GM12878 (cell line): ENCODE measurements at regions not wholly inside any gene's neighbourhood (a gene's known extent, or its start where the extent isn't known, plus 50 kb on each side); places are given as distances from the start of the nearest gene placed in this dataset.

Experiments
- BACH1 ChIP-seq: fragments of 450-650 bp; IDR thresholded peaks from 2 replicates; pipeline ENCODE4 v1.6.1; 2017; ENCODE audit warnings: mild to moderate bottlenecking, borderline replicate concordance
- CBX5 ChIP-seq: sonication (generic); IDR thresholded peaks from 2 replicates; pipeline ENCODE4 v1.6.1; 2016; ENCODE audit warnings: low read depth, moderate library complexity, mild to moderate bottlenecking, inconsistent platforms
- EGR1 ChIP-seq, 2 experiments: IDR thresholded peaks; 1 replicate in 1 of 2; 2 replicates in 1 of 2; pipeline ENCODE4 v1.6.1; 2011 to 2012; ENCODE audit warnings: low read depth in 2 of 2, low read length in 2 of 2, borderline replicate concordance in 1 of 2, mild to moderate bottlenecking in 1 of 2, moderate library complexity in 1 of 2
- ESRRA ChIP-seq: IDR thresholded peaks from 2 replicates; pipeline ENCODE4 v1.6.1; 2012; ENCODE audit warnings: mild to moderate bottlenecking, low read length, improper control_type of control experiment
- ETV6 ChIP-seq, 2 experiments: fragments of 450-650 bp in 1 of 2; IDR thresholded peaks in 1 of 2; conservative IDR thresholded peaks in 1 of 2; 2 replicates each; pipeline ENCODE4 v1.6.1; 2014; ENCODE audit warnings: antibody characterized with exemption in 1 of 2, borderline replicate concordance in 1 of 2, low read depth in 1 of 2, mild to moderate bottlenecking in 1 of 2, moderate library complexity in 1 of 2
- GABPA ChIP-seq: IDR thresholded peaks from 2 replicates; pipeline ENCODE4 v1.6.1; 2014; ENCODE audit warnings: antibody characterized with exemption, low read depth, mild to moderate bottlenecking, inconsistent platforms
- HSF1 ChIP-seq: fragments of 150-350 bp; IDR thresholded peaks from 2 replicates; pipeline ENCODE4 v1.6.1; 2014; ENCODE audit warnings: mild to moderate bottlenecking, low read depth, low read length
- IRF4 ChIP-seq: IDR thresholded peaks from 2 replicates; pipeline ENCODE4 v1.6.1; 2011; ENCODE audit warnings: low read depth, low read length
- JUNB ChIP-seq: IDR thresholded peaks from 2 replicates; pipeline ENCODE4 v1.6.1; 2016; ENCODE audit warnings: antibody characterized with exemption, mild to moderate bottlenecking
- JUND ChIP-seq: IDR thresholded peaks from 2 replicates; pipeline ENCODE4 v1.6.1; 2012; ENCODE audit warnings: low read depth, mild to moderate bottlenecking, low read length, improper control_type of control experiment, moderate library complexity
- KDM1A ChIP-seq: fragments of 200-600 bp; sonication (generic); IDR thresholded peaks from 2 replicates; pipeline ENCODE4 v1.6.1; 2016; ENCODE audit warnings: borderline replicate concordance
- KLF5 ChIP-seq: fragments of 450-650 bp; IDR thresholded peaks from 2 replicates; pipeline ENCODE4 v1.6.1; 2014; ENCODE audit warnings: mild to moderate bottlenecking; ENCODE audit not compliant: partially characterized antibody
- MEF2B ChIP-seq: fragments of 450-650 bp; IDR thresholded peaks from 2 replicates; pipeline ENCODE4 v1.6.1; 2018; ENCODE audit warnings: mild to moderate bottlenecking, moderate library complexity; ENCODE audit not compliant: partially characterized antibody, poor library complexity, severe bottlenecking
- NBN ChIP-seq: fragments of 450-650 bp; IDR thresholded peaks from 2 replicates; pipeline ENCODE4 v1.6.1; 2016
- PML ChIP-seq: IDR thresholded peaks from 2 replicates; pipeline ENCODE4 v1.6.1; 2012; ENCODE audit warnings: low read length, inconsistent platforms
- RBBP5 ChIP-seq: fragments of 200-600 bp; sonication (generic); conservative IDR thresholded peaks from 2 replicates; pipeline ENCODE4 v1.6.1; 2016
- RELB ChIP-seq: fragments of 450-650 bp; IDR thresholded peaks from 2 replicates; pipeline ENCODE4 v1.6.1; 2017; ENCODE audit warnings: low read depth, mild to moderate bottlenecking, moderate library complexity
- SMARCA5 ChIP-seq: fragments of 450-650 bp; IDR thresholded peaks from 2 replicates; pipeline ENCODE4 v1.6.1; 2017; ENCODE audit warnings: mild to moderate bottlenecking
- SPI1 ChIP-seq: IDR thresholded peaks from 2 replicates; pipeline ENCODE4 v1.6.1; 2011; ENCODE audit warnings: low read depth, mild to moderate bottlenecking, low read length, moderate library complexity, borderline replicate concordance; ENCODE audit not compliant: insufficient read depth
- TCF12 ChIP-seq: IDR thresholded peaks from 2 replicates; pipeline ENCODE4 v1.6.1; 2011; ENCODE audit warnings: low read depth, mild to moderate bottlenecking, low read length
- WRNIP1 ChIP-seq: IDR thresholded peaks from 2 replicates; pipeline ENCODE4 v1.6.1; 2011; ENCODE audit warnings: low read depth, low read length, improper control_type of control experiment, borderline replicate concordance
- TF ChIP-seq, protein P1 (sequence below): fragments of 450-650 bp; IDR thresholded peaks from 2 replicates; pipeline ENCODE4 v1.6.1; 2017; ENCODE audit warnings: mild to moderate bottlenecking
- TF ChIP-seq, protein P2 (sequence below): IDR thresholded peaks from 2 replicates; pipeline ENCODE4 v1.6.1; 2012; ENCODE audit warnings: low read depth, low read length, improper control_type of control experiment
- TF ChIP-seq, protein P3 (sequence below), 3 experiments: IDR thresholded peaks in 2 of 3; conservative IDR thresholded peaks in 1 of 3; 2 replicates each; pipeline ENCODE4 v1.5.1; 2011; ENCODE audit warnings: low read depth in 3 of 3, low read length in 3 of 3, mild to moderate bottlenecking in 3 of 3, control low read depth in 2 of 3, moderate library complexity in 2 of 3, inconsistent platforms in 1 of 3, mixed read lengths in 1 of 3; ENCODE audit not compliant: control insufficient read depth in 2 of 3, insufficient read depth in 1 of 3; ENCODE audit errors: extremely low read depth in 1 of 3

DNA sequence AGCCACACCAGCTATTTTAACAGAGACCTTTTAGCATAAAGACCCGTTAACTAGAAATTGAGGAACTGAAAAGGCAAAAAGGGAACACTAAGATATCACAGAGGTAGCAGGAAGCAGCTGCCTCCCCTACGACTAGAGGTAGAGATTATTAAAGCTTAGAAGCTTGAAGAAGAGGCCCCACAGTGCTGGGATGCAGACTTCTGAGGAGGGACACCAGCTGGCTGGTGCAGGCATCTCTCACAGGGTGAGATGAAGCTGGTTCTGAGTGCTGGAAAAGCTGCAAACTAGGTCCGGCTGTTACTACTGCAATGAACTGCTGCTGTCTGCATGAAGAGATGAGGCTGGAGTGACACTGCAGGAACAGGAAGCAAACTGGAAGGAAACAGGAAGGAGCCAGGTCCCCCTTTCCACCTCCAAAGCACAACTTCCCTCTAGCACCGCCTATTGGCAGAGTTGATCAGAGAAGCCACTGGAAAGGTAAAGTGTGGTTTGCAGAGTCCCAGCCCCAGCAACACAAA is 61.2 kb upstream of the MRPS9 start (continued):
- TF ChIP-seq WRNIP1 (no peak), NBN (peak; percentile 54; the same call in 1 of the 2 replicates), TCF12 (peak; percentile 78), IRF4 (peak; percentile 38; the same call in 1 of the 2 replicates), EGR1 (IDR thresholded peaks at IDR 0.05; ENCODE audit: borderline replicate concordance in 1 of 2, low read depth in 2 of 2, low read length in 2 of 2) (peak in 1 of 2 experiments; percentile 44; a peak in 1 of 3 replicates), JUND (no peak), JUNB (no peak), ETV6 (conservative IDR thresholded peaks at IDR 0.05 in 1 of 2, IDR thresholded peaks at IDR 0.05 in 1 of 2; ENCODE audit: borderline replicate concordance in 1 of 2, low read depth in 1 of 2) (peak in 1 of 2 experiments; percentile 95; a peak in 2 of 4 replicates), RBBP5 (no peak), GABPA (peak; percentile 62), RELB (no peak), ESRRA (no peak), PML (no peak), BACH1 (peak; percentile 41; the same call in 1 of the 2 replicates), KDM1A (no peak), KLF5 (no peak), SPI1 (peak; percentile 98), SMARCA5 (0 out of 2 replicates have a peak, but pooled peaks have one; percentile 27), MEF2B (peak; percentile 11), HSF1 (no peak), CBX5 (0 out of 2 replicates have a peak, but pooled peaks have one; percentile 23)
- TF ChIP-seq, protein P1, sequence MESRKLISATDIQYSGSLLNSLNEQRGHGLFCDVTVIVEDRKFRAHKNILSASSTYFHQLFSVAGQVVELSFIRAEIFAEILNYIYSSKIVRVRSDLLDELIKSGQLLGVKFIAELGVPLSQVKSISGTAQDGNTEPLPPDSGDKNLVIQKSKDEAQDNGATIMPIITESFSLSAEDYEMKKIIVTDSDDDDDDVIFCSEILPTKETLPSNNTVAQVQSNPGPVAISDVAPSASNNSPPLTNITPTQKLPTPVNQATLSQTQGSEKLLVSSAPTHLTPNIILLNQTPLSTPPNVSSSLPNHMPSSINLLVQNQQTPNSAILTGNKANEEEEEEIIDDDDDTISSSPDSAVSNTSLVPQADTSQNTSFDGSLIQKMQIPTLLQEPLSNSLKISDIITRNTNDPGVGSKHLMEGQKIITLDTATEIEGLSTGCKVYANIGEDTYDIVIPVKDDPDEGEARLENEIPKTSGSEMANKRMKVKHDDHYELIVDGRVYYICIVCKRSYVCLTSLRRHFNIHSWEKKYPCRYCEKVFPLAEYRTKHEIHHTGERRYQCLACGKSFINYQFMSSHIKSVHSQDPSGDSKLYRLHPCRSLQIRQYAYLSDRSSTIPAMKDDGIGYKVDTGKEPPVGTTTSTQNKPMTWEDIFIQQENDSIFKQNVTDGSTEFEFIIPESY, result no peak
- TF ChIP-seq, protein P2, sequence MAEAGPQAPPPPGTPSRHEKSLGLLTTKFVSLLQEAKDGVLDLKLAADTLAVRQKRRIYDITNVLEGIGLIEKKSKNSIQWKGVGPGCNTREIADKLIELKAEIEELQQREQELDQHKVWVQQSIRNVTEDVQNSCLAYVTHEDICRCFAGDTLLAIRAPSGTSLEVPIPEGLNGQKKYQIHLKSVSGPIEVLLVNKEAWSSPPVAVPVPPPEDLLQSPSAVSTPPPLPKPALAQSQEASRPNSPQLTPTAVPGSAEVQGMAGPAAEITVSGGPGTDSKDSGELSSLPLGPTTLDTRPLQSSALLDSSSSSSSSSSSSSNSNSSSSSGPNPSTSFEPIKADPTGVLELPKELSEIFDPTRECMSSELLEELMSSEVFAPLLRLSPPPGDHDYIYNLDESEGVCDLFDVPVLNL, result no peak
- TF ChIP-seq, protein P3, sequence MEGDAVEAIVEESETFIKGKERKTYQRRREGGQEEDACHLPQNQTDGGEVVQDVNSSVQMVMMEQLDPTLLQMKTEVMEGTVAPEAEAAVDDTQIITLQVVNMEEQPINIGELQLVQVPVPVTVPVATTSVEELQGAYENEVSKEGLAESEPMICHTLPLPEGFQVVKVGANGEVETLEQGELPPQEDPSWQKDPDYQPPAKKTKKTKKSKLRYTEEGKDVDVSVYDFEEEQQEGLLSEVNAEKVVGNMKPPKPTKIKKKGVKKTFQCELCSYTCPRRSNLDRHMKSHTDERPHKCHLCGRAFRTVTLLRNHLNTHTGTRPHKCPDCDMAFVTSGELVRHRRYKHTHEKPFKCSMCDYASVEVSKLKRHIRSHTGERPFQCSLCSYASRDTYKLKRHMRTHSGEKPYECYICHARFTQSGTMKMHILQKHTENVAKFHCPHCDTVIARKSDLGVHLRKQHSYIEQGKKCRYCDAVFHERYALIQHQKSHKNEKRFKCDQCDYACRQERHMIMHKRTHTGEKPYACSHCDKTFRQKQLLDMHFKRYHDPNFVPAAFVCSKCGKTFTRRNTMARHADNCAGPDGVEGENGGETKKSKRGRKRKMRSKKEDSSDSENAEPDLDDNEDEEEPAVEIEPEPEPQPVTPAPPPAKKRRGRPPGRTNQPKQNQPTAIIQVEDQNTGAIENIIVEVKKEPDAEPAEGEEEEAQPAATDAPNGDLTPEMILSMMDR (IDR thresholded peaks at IDR 0.05 in 2 of 3, conservative IDR thresholded peaks at IDR 0.05 in 1 of 3; ENCODE audit: control insufficient read depth in 2 of 3, extremely low read depth in 1 of 3, insufficient read depth in 1 of 3, low read depth in 3 of 3, low read length in 3 of 3), result peak; percentile 28 to 58 (median 55); a peak in 4 of 6 replicates
